MM.1S (cell line): ENCODE measurements at regions not wholly inside any gene's neighbourhood (a gene's known extent, or its start where the extent isn't known, plus 50 kb on each side); places are given as distances from the start of the nearest gene placed in this dataset.

Source experiments
- DNase-seq: peaks from one replicate; pipeline ENCODE4 v3.0.0-alpha.2; 2015
- H2AFZ ChIP-seq: fragments of 300-600 bp; sonication (generic); 2 replicates; pipeline ENCODE4 v1.6.0; 2016; ENCODE audit warnings: antibody characterized with exemption, low read length
- H3F3A ChIP-seq: fragments of 300-600 bp; sonication (generic); 2 replicates; pipeline ENCODE4 v1.6.1; 2016; ENCODE audit warnings: mild to moderate bottlenecking, antibody characterized with exemption, low read length, moderate library complexity, mixed read lengths; ENCODE audit not compliant: insufficient read depth
- H3K27ac ChIP-seq: fragments of 300-600 bp; sonication (generic); 2 replicates; pipeline ENCODE4 v1.5.1; 2016; ENCODE audit warnings: mild to moderate bottlenecking, low read length
- H3K27me3 ChIP-seq: fragments of 300-600 bp; sonication (generic); replicated peaks from 2 replicates; pipeline ENCODE4 v1.6.0; 2016; ENCODE audit warnings: low read length; ENCODE audit not compliant: insufficient read depth
- H3K36me3 ChIP-seq: fragments of 300-600 bp; sonication (generic); replicated peaks from 2 replicates; pipeline ENCODE4 v1.6.1; 2016; ENCODE audit warnings: mild to moderate bottlenecking, low read length, mixed read lengths; ENCODE audit not compliant: insufficient read depth
- H3K4me1 ChIP-seq: fragments of 300-600 bp; sonication (generic); 2 replicates; pipeline ENCODE4 v1.6.1; 2016; ENCODE audit warnings: low read length, mixed read lengths
- H3K4me2 ChIP-seq: fragments of 300-600 bp; sonication (generic); 2 replicates; pipeline ENCODE4 v1.6.0; 2016; ENCODE audit warnings: low read depth, low read length
- H3K4me3 ChIP-seq: fragments of 300-600 bp; sonication (generic); 2 replicates; pipeline ENCODE4 v1.5.1; 2016; ENCODE audit warnings: low read length, mixed read lengths
- H3K79me2 ChIP-seq: fragments of 300-600 bp; sonication (generic); 2 replicates; pipeline ENCODE4 v1.6.1; 2016; ENCODE audit warnings: mixed run types, low read length, mixed read lengths
- H3K9ac ChIP-seq: fragments of 300-600 bp; sonication (generic); 2 replicates; pipeline ENCODE4 v1.6.1; 2016; ENCODE audit warnings: low read length, mixed read lengths
- H3K9me2 ChIP-seq: fragments of 300-600 bp; sonication (generic); replicated peaks from 2 replicates; pipeline ENCODE4 v1.6.1; 2016; ENCODE audit warnings: mild to moderate bottlenecking, low read length, mixed read lengths; ENCODE audit not compliant: insufficient read depth
- H3K9me3 ChIP-seq: fragments of 300-600 bp; sonication (generic); replicated peaks from 2 replicates; pipeline ENCODE4 v1.6.1; 2016; ENCODE audit warnings: mild to moderate bottlenecking, low read length, mixed read lengths; ENCODE audit not compliant: insufficient read depth
- H4K20me1 ChIP-seq: fragments of 300-600 bp; sonication (generic); 2 replicates; pipeline ENCODE4 v1.6.1; 2016; ENCODE audit warnings: mild to moderate bottlenecking, low read length, moderate library complexity, mixed read lengths; ENCODE audit not compliant: insufficient read depth
- CTCF ChIP-seq: fragments of 300-600 bp; sonication (generic); IDR thresholded peaks from 2 replicates; pipeline ENCODE4 v1.5.1; 2016; ENCODE audit warnings: antibody characterized with exemption, low read length, mixed read lengths
- EZH2 ChIP-seq: fragments of 300-600 bp; sonication (generic); optimal IDR thresholded peaks from 2 replicates; pipeline ENCODE3; 2017; ENCODE audit warnings: low read depth, mild to moderate bottlenecking, antibody characterized with exemption, low read length, mixed read lengths
- EZH2phosphoT487 ChIP-seq: fragments of 300-600 bp; sonication (generic); IDR thresholded peaks from 2 replicates; pipeline ENCODE4 v1.6.1; 2018; ENCODE audit warnings: antibody characterized with exemption, low read length

- TF ChIP-seq EZH2 (no peak), CTCF (no peak), EZH2phosphoT487 (no peak)
- Histone ChIP-seq H3K9me2 (no peaks in the 10 kb centered on the region), H3K9me3 (no peaks in the 10 kb centered on the region), H2AFZ (no peak overlapping the region), H3K4me1 (no peaks in the 10 kb centered on the region), H3K4me3 (no peak overlapping the region), H3K36me3 (no peaks in the 10 kb centered on the region), H3K79me2 (no peaks in the 10 kb centered on the region), H3F3A (no peaks in the 10 kb centered on the region), H3K4me2 (no peak overlapping the region), H3K27ac (no peak overlapping the region), H3K27me3 (no peaks in the 10 kb centered on the region), H4K20me1 (no peaks in the 10 kb centered on the region), H3K9ac (no peak overlapping the region)
- no peak for DNase-seq
Observed at GRCh38 chr4:153940916-153941315, 152.0 kb upstream of the SFRP2 start.

GRCh38 chr4:153939570-153939969, 150.7 kb upstream of the SFRP2 start:
- Histone ChIP-seq H3K4me1 (no peaks in the 10 kb centered on the region), H3K9me2 (no peaks in the 10 kb centered on the region), H3K27me3 (no peaks in the 10 kb centered on the region), H3K36me3 (no peaks in the 10 kb centered on the region), H3K9me3 (no peaks in the 10 kb centered on the region), H3K4me3 (no peak overlapping the region), H4K20me1 (no peaks in the 10 kb centered on the region), H2AFZ (no peak overlapping the region), H3K4me2 (no peak overlapping the region), H3F3A (no peaks in the 10 kb centered on the region), H3K27ac (no peak overlapping the region), H3K9ac (no peak overlapping the region), H3K79me2 (no peaks in the 10 kb centered on the region)
- TF ChIP-seq CTCF (no peak), EZH2phosphoT487 (no peak), EZH2 (no peak)
- no peak for DNase-seq

- Histone ChIP-seq H3K4me3 (no peak overlapping the region), H3K27ac (no peak overlapping the region), H3K79me2 (no peaks in the 10 kb centered on the region), H3F3A (no peaks in the 10 kb centered on the region), H2AFZ (no peak overlapping the region), H3K9ac (no peak overlapping the region), H3K9me2 (no peaks in the 10 kb centered on the region), H3K4me1 (no peaks in the 10 kb centered on the region), H3K4me2 (no peak overlapping the region), H3K36me3 (no peaks in the 10 kb centered on the region), H3K27me3 (no peaks in the 10 kb centered on the region), H3K9me3 (no peaks in the 10 kb centered on the region), H4K20me1 (no peaks in the 10 kb centered on the region)
- no peak for TF ChIP-seq EZH2phosphoT487
- TF ChIP-seq EZH2 = no peak
- TF ChIP-seq CTCF = no peak
- DNase-seq = no peak
Observed at GRCh38 chr4:153938994-153939393, 150.1 kb upstream of the SFRP2 start.
